Liver (tissue), 8 donors: ENCODE measurements at regions not wholly inside any gene's neighbourhood (a gene's known extent, or its start where the extent isn't known, plus 50 kb on each side); places are given as distances from the start of the nearest gene placed in this dataset.

Experiments
- DNase-seq: peaks from one replicate; pipeline ENCODE4 v3.0.0-alpha.2; 2017; ENCODE audit warnings: low spot score
- H3K27ac ChIP-seq, 2 donors: one replicate each; pipeline ENCODE4 v1.7.0; 2013; ENCODE audit warnings: inconsistent platforms in 2 of 2, low read length in 2 of 2, control low read depth in 1 of 2, low read depth in 1 of 2, mild to moderate bottlenecking in 1 of 2
- H3K27me3 ChIP-seq, 4 donors: one replicate each; pipeline versions ENCODE4 v1.6.1 to v1.7.0; 2013; ENCODE audit warnings: low read length in 3 of 4, inconsistent platforms in 1 of 4, mild to moderate bottlenecking in 1 of 4, moderate library complexity in 1 of 4; ENCODE audit not compliant: control insufficient read depth in 4 of 4, insufficient read depth in 4 of 4
- H3K36me3 ChIP-seq, 4 donors: one replicate each; pipeline versions ENCODE4 v1.6.1 to v1.7.0; 2013; ENCODE audit warnings: low read length in 3 of 4, mild to moderate bottlenecking in 3 of 4, low read depth in 1 of 4, moderate library complexity in 1 of 4; ENCODE audit not compliant: control insufficient read depth in 4 of 4, insufficient read depth in 3 of 4
- H3K4me1 ChIP-seq, 4 donors: one replicate each; pipeline versions ENCODE4 v1.6.1 to v1.7.0; 2013; ENCODE audit warnings: low read length in 3 of 4, mild to moderate bottlenecking in 3 of 4, moderate library complexity in 1 of 4; ENCODE audit not compliant: control insufficient read depth in 4 of 4, insufficient read depth in 4 of 4
- H3K4me3 ChIP-seq, 3 donors: one replicate each; pipeline versions ENCODE4 v1.6.1 to v1.7.0; 2013; ENCODE audit warnings: low read length in 3 of 3, control low read depth in 1 of 3, low read depth in 1 of 3, mild to moderate bottlenecking in 1 of 3
- H3K9ac ChIP-seq, 2 donors: one replicate each; pipeline ENCODE4 v1.7.0; 2013; ENCODE audit warnings: low read length in 2 of 2, mild to moderate bottlenecking in 2 of 2, moderate library complexity in 2 of 2, control low read depth in 1 of 2, low read depth in 1 of 2
- H3K9me3 ChIP-seq, 4 donors: one replicate each; pipeline versions ENCODE4 v1.6.1 to v1.7.0; 2013; ENCODE audit warnings: low read length in 3 of 4; ENCODE audit not compliant: control insufficient read depth in 4 of 4
- FOXA1 ChIP-seq: IDR thresholded peaks from 2 replicates; pipeline ENCODE4 v1.6.1; 2016; ENCODE audit warnings: antibody characterized with exemption
- GABPA ChIP-seq, 2 donors: IDR thresholded peaks in 1 of 2; conservative IDR thresholded peaks in 1 of 2; 2 replicates each; pipeline ENCODE4 v1.6.1; 2016; ENCODE audit warnings: antibody characterized with exemption in 2 of 2, mild to moderate bottlenecking in 1 of 2, moderate library complexity in 1 of 2
- HNF4A ChIP-seq, 2 donors: conservative IDR thresholded peaks; 2 replicates each; pipeline ENCODE4 v1.6.1; 2016; ENCODE audit warnings: antibody characterized with exemption in 2 of 2, mild to moderate bottlenecking in 2 of 2
- HNF4G ChIP-seq: IDR thresholded peaks from 2 replicates; pipeline ENCODE4 v1.6.1; 2016; ENCODE audit warnings: antibody characterized with exemption
- JUND ChIP-seq, 2 donors: IDR thresholded peaks; 2 replicates each; pipeline ENCODE4 v1.6.1; 2016; ENCODE audit warnings: antibody characterized with exemption in 2 of 2
- RAD21 ChIP-seq, 2 donors: IDR thresholded peaks; 2 replicates each; pipeline ENCODE4 v1.6.1; 2016; ENCODE audit warnings: antibody characterized with exemption in 2 of 2, mild to moderate bottlenecking in 2 of 2
- RXRA ChIP-seq, 2 donors: IDR thresholded peaks; 2 replicates each; pipeline ENCODE4 v1.6.1; 2017 to 2018; ENCODE audit warnings: antibody characterized with exemption in 2 of 2, mild to moderate bottlenecking in 1 of 2
- SP1 ChIP-seq: IDR thresholded peaks from 2 replicates; pipeline ENCODE4 v1.6.1; 2018; ENCODE audit warnings: antibody characterized with exemption, mild to moderate bottlenecking
- TAF1 ChIP-seq: conservative IDR thresholded peaks from 2 replicates; pipeline ENCODE4 v1.6.1; 2016; ENCODE audit warnings: antibody characterized with exemption, mild to moderate bottlenecking
- YY1 ChIP-seq: IDR thresholded peaks from 2 replicates; pipeline ENCODE4 v1.6.1; 2016; ENCODE audit warnings: antibody characterized with exemption, mild to moderate bottlenecking
- WGBS: extraction: QIAGEN DNeasy Blood & Tissue Kit; methylation state at CpG from one replicate; pipeline ENCODE4 v1.1.7; 2013; 5-methylcytosine and 5-hydroxymethylcytosine counted together
- TF ChIP-seq, protein P1 (sequence below): IDR thresholded peaks from 2 replicates; pipeline ENCODE4 v1.6.1; 2016; ENCODE audit warnings: antibody characterized with exemption
- TF ChIP-seq, protein P2 (sequence below): IDR thresholded peaks from 2 replicates; pipeline ENCODE4 v1.6.1; 2016; ENCODE audit warnings: antibody characterized with exemption
- TF ChIP-seq, protein P3 (sequence below): IDR thresholded peaks from 2 replicates; pipeline ENCODE4 v1.6.1; 2016; ENCODE audit warnings: antibody characterized with exemption, mild to moderate bottlenecking
- TF ChIP-seq, protein P4 (sequence below): fragments of 150-350 bp; IDR thresholded peaks from 2 replicates; pipeline ENCODE4 v1.5.1; 2017; ENCODE audit warnings: improper control_type of control experiment, low read depth, low read length; ENCODE audit not compliant: missing input control
- TF ChIP-seq, protein P5 (sequence below): IDR thresholded peaks from 2 replicates; pipeline ENCODE4 v1.6.1; 2016; ENCODE audit warnings: antibody characterized with exemption
- donor health status: healthy.
- donor health status: healthy.
- donor health status: healthy.
- donor health status: healthy.
- donor health status: healthy.

DNA sequence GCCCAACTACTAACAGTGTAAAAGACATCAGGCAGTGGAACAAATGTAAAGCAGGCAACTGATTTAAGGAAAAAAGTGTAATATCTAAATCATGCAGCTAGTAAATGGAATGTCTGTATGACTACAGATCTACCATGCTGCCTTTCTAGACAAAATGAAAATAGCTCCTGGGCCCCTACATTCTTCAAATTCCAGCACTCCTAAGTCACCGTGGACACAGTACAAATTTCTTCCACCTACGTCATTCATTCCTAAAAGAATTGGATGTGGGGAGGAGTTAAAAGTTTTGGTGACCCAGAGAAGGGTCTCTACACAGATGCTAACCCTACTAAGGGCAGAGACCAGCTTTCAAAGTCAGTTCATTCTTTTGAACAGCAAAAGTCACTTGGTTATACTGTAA is 137.2 kb upstream of the ARHGEF9 start:
- Histone ChIP-seq H3K4me1 (no peaks in the 10 kb centered on the region), H3K4me3 (no peak overlapping the region), H3K27ac (no peak overlapping the region), H3K36me3 (no peaks in the 10 kb centered on the region), H3K9me3 (no peaks in the 10 kb centered on the region), H3K9ac (no peak overlapping the region), H3K27me3 (no peaks in the 10 kb centered on the region)
- TF ChIP-seq, protein P1, sequence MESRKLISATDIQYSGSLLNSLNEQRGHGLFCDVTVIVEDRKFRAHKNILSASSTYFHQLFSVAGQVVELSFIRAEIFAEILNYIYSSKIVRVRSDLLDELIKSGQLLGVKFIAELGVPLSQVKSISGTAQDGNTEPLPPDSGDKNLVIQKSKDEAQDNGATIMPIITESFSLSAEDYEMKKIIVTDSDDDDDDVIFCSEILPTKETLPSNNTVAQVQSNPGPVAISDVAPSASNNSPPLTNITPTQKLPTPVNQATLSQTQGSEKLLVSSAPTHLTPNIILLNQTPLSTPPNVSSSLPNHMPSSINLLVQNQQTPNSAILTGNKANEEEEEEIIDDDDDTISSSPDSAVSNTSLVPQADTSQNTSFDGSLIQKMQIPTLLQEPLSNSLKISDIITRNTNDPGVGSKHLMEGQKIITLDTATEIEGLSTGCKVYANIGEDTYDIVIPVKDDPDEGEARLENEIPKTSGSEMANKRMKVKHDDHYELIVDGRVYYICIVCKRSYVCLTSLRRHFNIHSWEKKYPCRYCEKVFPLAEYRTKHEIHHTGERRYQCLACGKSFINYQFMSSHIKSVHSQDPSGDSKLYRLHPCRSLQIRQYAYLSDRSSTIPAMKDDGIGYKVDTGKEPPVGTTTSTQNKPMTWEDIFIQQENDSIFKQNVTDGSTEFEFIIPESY = no peak
- TF ChIP-seq JUND (IDR thresholded peaks at IDR 0.05) (no peak), GABPA (IDR thresholded peaks at IDR 0.05 in 1 of 2, conservative IDR thresholded peaks at IDR 0.05 in 1 of 2) (no peak), RXRA (IDR thresholded peaks at IDR 0.05) (no peak)
- TF ChIP-seq, protein P2, sequence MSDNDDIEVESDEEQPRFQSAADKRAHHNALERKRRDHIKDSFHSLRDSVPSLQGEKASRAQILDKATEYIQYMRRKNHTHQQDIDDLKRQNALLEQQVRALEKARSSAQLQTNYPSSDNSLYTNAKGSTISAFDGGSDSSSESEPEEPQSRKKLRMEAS = no peak
- WGBS = 89% methylated on average over 2 of the region's 2 CpGs
- DNase-seq = no peak

DNA sequence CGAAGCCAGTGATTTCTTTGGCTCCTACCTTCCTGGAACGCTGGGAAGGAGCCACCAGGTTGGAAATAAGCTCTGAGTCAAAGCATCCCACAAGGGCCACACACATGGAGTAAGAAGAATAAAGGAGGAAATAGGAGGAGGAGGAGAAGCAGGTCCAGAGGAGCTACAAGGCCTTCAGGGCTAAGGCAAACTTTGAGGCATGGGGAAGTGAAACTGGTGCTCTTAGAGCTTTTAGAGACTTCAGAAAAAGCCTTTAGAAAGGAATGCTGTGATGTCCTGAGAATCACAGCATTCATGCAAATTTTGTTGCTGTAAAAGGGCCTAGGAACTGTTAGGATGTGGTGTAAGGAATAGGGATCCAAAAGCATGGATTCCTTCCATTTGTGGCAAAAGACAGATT is 135.9 kb upstream of the ARHGEF9 start:
- no peak for DNase-seq
- H3K36me3 ChIP-seq = no peaks in the 10 kb centered on the region
- H3K4me3 ChIP-seq = no peak overlapping the region
- TF ChIP-seq RXRA (IDR thresholded peaks at IDR 0.05) (no peak), GABPA (IDR thresholded peaks at IDR 0.05 in 1 of 2, conservative IDR thresholded peaks at IDR 0.05 in 1 of 2) (no peak), SP1 (no peak), JUND (IDR thresholded peaks at IDR 0.05) (no peak), TAF1 (no peak), RAD21 (IDR thresholded peaks at IDR 0.05) (no peak), FOXA1 (no peak), YY1 (no peak), HNF4G (no peak), HNF4A (conservative IDR thresholded peaks at IDR 0.05) (no peak)
- TF ChIP-seq, protein P3, sequence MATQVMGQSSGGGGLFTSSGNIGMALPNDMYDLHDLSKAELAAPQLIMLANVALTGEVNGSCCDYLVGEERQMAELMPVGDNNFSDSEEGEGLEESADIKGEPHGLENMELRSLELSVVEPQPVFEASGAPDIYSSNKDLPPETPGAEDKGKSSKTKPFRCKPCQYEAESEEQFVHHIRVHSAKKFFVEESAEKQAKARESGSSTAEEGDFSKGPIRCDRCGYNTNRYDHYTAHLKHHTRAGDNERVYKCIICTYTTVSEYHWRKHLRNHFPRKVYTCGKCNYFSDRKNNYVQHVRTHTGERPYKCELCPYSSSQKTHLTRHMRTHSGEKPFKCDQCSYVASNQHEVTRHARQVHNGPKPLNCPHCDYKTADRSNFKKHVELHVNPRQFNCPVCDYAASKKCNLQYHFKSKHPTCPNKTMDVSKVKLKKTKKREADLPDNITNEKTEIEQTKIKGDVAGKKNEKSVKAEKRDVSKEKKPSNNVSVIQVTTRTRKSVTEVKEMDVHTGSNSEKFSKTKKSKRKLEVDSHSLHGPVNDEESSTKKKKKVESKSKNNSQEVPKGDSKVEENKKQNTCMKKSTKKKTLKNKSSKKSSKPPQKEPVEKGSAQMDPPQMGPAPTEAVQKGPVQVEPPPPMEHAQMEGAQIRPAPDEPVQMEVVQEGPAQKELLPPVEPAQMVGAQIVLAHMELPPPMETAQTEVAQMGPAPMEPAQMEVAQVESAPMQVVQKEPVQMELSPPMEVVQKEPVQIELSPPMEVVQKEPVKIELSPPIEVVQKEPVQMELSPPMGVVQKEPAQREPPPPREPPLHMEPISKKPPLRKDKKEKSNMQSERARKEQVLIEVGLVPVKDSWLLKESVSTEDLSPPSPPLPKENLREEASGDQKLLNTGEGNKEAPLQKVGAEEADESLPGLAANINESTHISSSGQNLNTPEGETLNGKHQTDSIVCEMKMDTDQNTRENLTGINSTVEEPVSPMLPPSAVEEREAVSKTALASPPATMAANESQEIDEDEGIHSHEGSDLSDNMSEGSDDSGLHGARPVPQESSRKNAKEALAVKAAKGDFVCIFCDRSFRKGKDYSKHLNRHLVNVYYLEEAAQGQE = no peak
- TF ChIP-seq, protein P4, sequence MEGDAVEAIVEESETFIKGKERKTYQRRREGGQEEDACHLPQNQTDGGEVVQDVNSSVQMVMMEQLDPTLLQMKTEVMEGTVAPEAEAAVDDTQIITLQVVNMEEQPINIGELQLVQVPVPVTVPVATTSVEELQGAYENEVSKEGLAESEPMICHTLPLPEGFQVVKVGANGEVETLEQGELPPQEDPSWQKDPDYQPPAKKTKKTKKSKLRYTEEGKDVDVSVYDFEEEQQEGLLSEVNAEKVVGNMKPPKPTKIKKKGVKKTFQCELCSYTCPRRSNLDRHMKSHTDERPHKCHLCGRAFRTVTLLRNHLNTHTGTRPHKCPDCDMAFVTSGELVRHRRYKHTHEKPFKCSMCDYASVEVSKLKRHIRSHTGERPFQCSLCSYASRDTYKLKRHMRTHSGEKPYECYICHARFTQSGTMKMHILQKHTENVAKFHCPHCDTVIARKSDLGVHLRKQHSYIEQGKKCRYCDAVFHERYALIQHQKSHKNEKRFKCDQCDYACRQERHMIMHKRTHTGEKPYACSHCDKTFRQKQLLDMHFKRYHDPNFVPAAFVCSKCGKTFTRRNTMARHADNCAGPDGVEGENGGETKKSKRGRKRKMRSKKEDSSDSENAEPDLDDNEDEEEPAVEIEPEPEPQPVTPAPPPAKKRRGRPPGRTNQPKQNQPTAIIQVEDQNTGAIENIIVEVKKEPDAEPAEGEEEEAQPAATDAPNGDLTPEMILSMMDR = no peak
- TF ChIP-seq, protein P5, sequence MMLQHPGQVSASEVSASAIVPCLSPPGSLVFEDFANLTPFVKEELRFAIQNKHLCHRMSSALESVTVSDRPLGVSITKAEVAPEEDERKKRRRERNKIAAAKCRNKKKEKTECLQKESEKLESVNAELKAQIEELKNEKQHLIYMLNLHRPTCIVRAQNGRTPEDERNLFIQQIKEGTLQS = no peak
- TF ChIP-seq, protein P2 = no peak
- no peaks in the 10 kb centered on the region for H3K27me3 ChIP-seq
- no peaks in the 10 kb centered on the region for H3K4me1 ChIP-seq
- no peaks in the 10 kb centered on the region for H3K9me3 ChIP-seq
- H3K9ac ChIP-seq = no peak overlapping the region
- WGBS = 76% methylated on average over 2 of the region's 2 CpGs
- H3K27ac ChIP-seq = no peak overlapping the region
